ENCODE measurements at regions not wholly inside any gene's neighbourhood (a gene's known extent, or its start where the extent isn't known, plus 50 kb on each side); places are given as distances from the start of the nearest gene placed in this dataset.

DNA sequence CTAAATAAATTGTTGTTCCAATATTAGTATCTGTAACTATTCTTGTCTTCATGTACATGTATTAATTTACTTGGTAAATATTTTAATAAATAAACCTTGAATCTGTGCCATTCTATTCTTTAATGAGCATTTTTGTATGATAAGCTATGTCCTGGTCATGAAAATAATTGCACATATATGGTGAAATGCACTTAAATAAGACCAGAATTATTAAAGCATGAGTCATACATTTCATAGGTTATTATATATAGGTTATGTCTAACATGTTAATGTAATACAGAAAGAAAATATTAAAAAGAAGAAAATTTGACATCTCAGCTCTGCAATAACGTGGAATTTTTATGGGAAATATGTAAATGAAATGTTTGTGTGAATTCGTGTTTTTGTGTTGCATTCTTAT, 1168.1 kb downstream of the TAF11L14 start:
- Histone ChIP-seq H2BK12ac (ENCODE audit: insufficient read length, low read depth, low read length) (no peak overlapping the region), H4K20me1 (ENCODE audit: control insufficient read depth, insufficient read depth, insufficient read length) (no peaks in the 10 kb centered on the region), H3K4me2 (ENCODE audit: insufficient read depth, insufficient read length, low read length) (no peak overlapping the region), H3K27ac (ENCODE audit: insufficient read length, low read depth, low read length) (no peak overlapping the region), H3K79me2 (ENCODE audit: insufficient read depth, low read length) (no peaks in the 10 kb centered on the region), H3K23me2 (ENCODE audit: insufficient read length, low read depth, low read length, poor library complexity, severe bottlenecking) (no peaks in the 10 kb centered on the region), H3K9me3 (ENCODE audit: control insufficient read depth, low read depth, low read length) (no peaks in the 10 kb centered on the region), H3K4me1 (ENCODE audit: insufficient read depth, low read length) (peaks cover 2% of the 10 kb centered on the region; the same call in 1 of the 2 replicates), H3K9ac (ENCODE audit: extremely low read depth, insufficient read length, low read length) (no peak overlapping the region), H3K56ac (ENCODE audit: insufficient read length, low read depth, low read length) (no peak overlapping the region), H3K79me1 (ENCODE audit: insufficient read depth, low read depth, low read length, poor library complexity, severe bottlenecking) (no peaks in the 10 kb centered on the region), H2BK20ac (ENCODE audit: low read depth, low read length, poor library complexity, severe bottlenecking) (no peak overlapping the region), H2BK120ac (ENCODE audit: low read depth, low read length, poor library complexity, severe bottlenecking) (no peak overlapping the region), H2BK5ac (ENCODE audit: insufficient read length, low read length) (no peak overlapping the region), H3T11ph (ENCODE audit: low read length) (no peak overlapping the region), H2BK15ac (ENCODE audit: low read depth, low read length) (no peak overlapping the region), H2AFZ (ENCODE audit: low read length) (no peak overlapping the region), H3K14ac (ENCODE audit: insufficient read depth, low read length) (no peak overlapping the region), H3K18ac (ENCODE audit: insufficient read length, low read depth, low read length) (no peak overlapping the region), H2AK5ac (ENCODE audit: insufficient read length, low read length) (no peak overlapping the region), H4K8ac (replicated peaks; ENCODE audit: insufficient read length, low read depth, low read length) (no peak overlapping the region), H3K27me3 (ENCODE audit: insufficient read depth, low read length) (no peaks in the 10 kb centered on the region), H4K91ac (ENCODE audit: insufficient read length, low read depth, low read length) (no peak overlapping the region), H3K4ac (ENCODE audit: low read depth, low read length) (no peak overlapping the region), H3K23ac (ENCODE audit: insufficient read length, low read depth, low read length) (no peak overlapping the region), H4K5ac (ENCODE audit: insufficient read length, low read depth, low read length) (no peak overlapping the region)
- TF ChIP-seq, protein P1, sequence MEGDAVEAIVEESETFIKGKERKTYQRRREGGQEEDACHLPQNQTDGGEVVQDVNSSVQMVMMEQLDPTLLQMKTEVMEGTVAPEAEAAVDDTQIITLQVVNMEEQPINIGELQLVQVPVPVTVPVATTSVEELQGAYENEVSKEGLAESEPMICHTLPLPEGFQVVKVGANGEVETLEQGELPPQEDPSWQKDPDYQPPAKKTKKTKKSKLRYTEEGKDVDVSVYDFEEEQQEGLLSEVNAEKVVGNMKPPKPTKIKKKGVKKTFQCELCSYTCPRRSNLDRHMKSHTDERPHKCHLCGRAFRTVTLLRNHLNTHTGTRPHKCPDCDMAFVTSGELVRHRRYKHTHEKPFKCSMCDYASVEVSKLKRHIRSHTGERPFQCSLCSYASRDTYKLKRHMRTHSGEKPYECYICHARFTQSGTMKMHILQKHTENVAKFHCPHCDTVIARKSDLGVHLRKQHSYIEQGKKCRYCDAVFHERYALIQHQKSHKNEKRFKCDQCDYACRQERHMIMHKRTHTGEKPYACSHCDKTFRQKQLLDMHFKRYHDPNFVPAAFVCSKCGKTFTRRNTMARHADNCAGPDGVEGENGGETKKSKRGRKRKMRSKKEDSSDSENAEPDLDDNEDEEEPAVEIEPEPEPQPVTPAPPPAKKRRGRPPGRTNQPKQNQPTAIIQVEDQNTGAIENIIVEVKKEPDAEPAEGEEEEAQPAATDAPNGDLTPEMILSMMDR (conservative IDR thresholded peaks at IDR 0.05): no peak
- Mint-ChIP-seq H3K4me3 (no peak overlapping the region), H3K27ac (no peak overlapping the region), H3K36me3 (ENCODE audit: insufficient read depth in 1 of 3, low read depth in 3 of 3) (peaks cover 0 to 2% (median 0%) of the 10 kb centered on the region in 3 experiments; a peak in 2 of 7 replicates), H3K4me1 (peaks cover 39% of the 10 kb centered on the region in 2 experiments), H3K9me3 (no peaks in the 10 kb centered on the region; a peak in 1 of 5 replicates), H3K27me3 (ENCODE audit: low read depth) (no peaks in the 10 kb centered on the region)
- no peak for DNase-seq
- WGBS (ENCODE audit: extremely low coverage, insufficient read length, low lambda C conversion rate): 100% methylated on average over 2 of the region's 2 CpGs

Data from H9 (cell line).